ENCODE measurements at regions not wholly inside any gene's neighbourhood (a gene's known extent, or its start where the extent isn't known, plus 50 kb on each side); places are given as distances from the start of the nearest gene placed in this dataset.

GRCh38 chr13:105342281-105342820 lies 1193.1 kb downstream of the EFNB2 start:
- no peaks in the 10 kb centered on the region for H3K9me3 ChIP-seq (ENCODE audit: low read depth)
- H3K36me3 ChIP-seq = no peaks in the 10 kb centered on the region
- H3K27me3 ChIP-seq = no peaks in the 10 kb centered on the region
- no peak overlapping the region for H3K27ac ChIP-seq
- peaks cover 8% of the 10 kb centered on the region for H3K4me1 ChIP-seq (ENCODE audit: low read depth)
- H3K4me3 ChIP-seq = no peak overlapping the region
- no peak for DNase-seq (ENCODE audit: low read depth in 1 of 2, low spot score in 1 of 2)
- TF ChIP-seq CTCF (IDR thresholded peaks at IDR 0.05; ENCODE audit: low read depth, low read length) = no peak

GRCh38 chr13:105341758-105342157 lies 1193.7 kb downstream of the EFNB2 start:
- H3K4me3 ChIP-seq = no peak overlapping the region
- no peak for TF ChIP-seq CTCF (IDR thresholded peaks at IDR 0.05; ENCODE audit: low read depth, low read length)
- no peaks in the 10 kb centered on the region for H3K27me3 ChIP-seq
- no peaks in the 10 kb centered on the region for H3K36me3 ChIP-seq
- no peak overlapping the region for H3K27ac ChIP-seq
- DNase-seq (ENCODE audit: low read depth in 1 of 2, low spot score in 1 of 2) = no peak
- H3K4me1 ChIP-seq (ENCODE audit: low read depth) = peaks cover 8% of the 10 kb centered on the region
- H3K9me3 ChIP-seq (ENCODE audit: low read depth) = no peaks in the 10 kb centered on the region

- no peak overlapping the region for H3K27ac ChIP-seq
- H3K4me3 ChIP-seq = no peak overlapping the region
- H3K9me3 ChIP-seq (ENCODE audit: low read depth) = no peaks in the 10 kb centered on the region
- no peak for DNase-seq (ENCODE audit: low read depth in 1 of 2, low spot score in 1 of 2)
- H3K4me1 ChIP-seq (ENCODE audit: low read depth) = peaks cover 8% of the 10 kb centered on the region
- TF ChIP-seq CTCF (IDR thresholded peaks at IDR 0.05; ENCODE audit: low read depth, low read length) = no peak
- no peaks in the 10 kb centered on the region for H3K36me3 ChIP-seq
- H3K27me3 ChIP-seq = no peaks in the 10 kb centered on the region
Measured at GRCh38 chr13:105341256-105341655, 1194.2 kb downstream of the EFNB2 start.

- no peaks in the 10 kb centered on the region for H3K27me3 ChIP-seq
- peak in 1 of 2 donors; percentile 51 for DNase-seq (ENCODE audit: low read depth in 1 of 2, low spot score in 1 of 2)
- H3K36me3 ChIP-seq = no peaks in the 10 kb centered on the region
- no peak overlapping the region for H3K4me3 ChIP-seq
- peak overlapping the region; percentile 17 for H3K27ac ChIP-seq
- peaks cover 8% of the 10 kb centered on the region for H3K4me1 ChIP-seq (ENCODE audit: low read depth)
- no peak for TF ChIP-seq CTCF (IDR thresholded peaks at IDR 0.05; ENCODE audit: low read depth, low read length)
- H3K9me3 ChIP-seq (ENCODE audit: low read depth) = no peaks in the 10 kb centered on the region
Measured at GRCh38 chr13:105340061-105340606, 1195.3 kb downstream of the EFNB2 start.

- H3K4me1 ChIP-seq (ENCODE audit: low read depth) = peaks cover 8% of the 10 kb centered on the region
- H3K27ac ChIP-seq = no peak overlapping the region
- H3K9me3 ChIP-seq (ENCODE audit: low read depth) = no peaks in the 10 kb centered on the region
- TF ChIP-seq CTCF (IDR thresholded peaks at IDR 0.05; ENCODE audit: low read depth, low read length) = no peak
- no peak overlapping the region for H3K4me3 ChIP-seq
- no peaks in the 10 kb centered on the region for H3K36me3 ChIP-seq
- no peaks in the 10 kb centered on the region for H3K27me3 ChIP-seq
- DNase-seq (ENCODE audit: low read depth in 1 of 2, low spot score in 1 of 2) = no peak
Measured at GRCh38 chr13:105338773-105339172, 1196.7 kb downstream of the EFNB2 start.

Measured in cardiac muscle cell (in vitro differentiated cells and primary cell).